ENCODE measurements at regions not wholly inside any gene's neighbourhood (a gene's known extent, or its start where the extent isn't known, plus 50 kb on each side); places are given as distances from the start of the nearest gene placed in this dataset.

GRCh38 chr5:72693546-72694205 lies 122.8 kb upstream of the TNPO1 start:
- no peak overlapping the region for H3K4me3 Mint-ChIP-seq
- H3K9me3 Mint-ChIP-seq: no peaks in the 10 kb centered on the region
- DNase-seq: no peak
- H3K4me1 ChIP-seq (ENCODE audit: control insufficient read depth, insufficient read depth, low read length): no peaks in the 10 kb centered on the region
- H3K27ac Mint-ChIP-seq: no peak overlapping the region
- H3K27me3 ChIP-seq (ENCODE audit: control insufficient read depth, insufficient read depth, low read length, poor library complexity, severe bottlenecking): no peaks in the 10 kb centered on the region
- no peaks in the 10 kb centered on the region for H3K4me1 Mint-ChIP-seq
- no peaks in the 10 kb centered on the region for H3K36me3 ChIP-seq (ENCODE audit: control insufficient read depth, insufficient read depth, low read length)
- TF ChIP-seq CTCF (conservative IDR thresholded peaks at IDR 0.05): no peak
- WGBS, 2 experiments (ENCODE audit: insufficient coverage in 1 of 2, insufficient read length in 1 of 2): 86 to 96% methylated on average over 4 to 5 of the region's 5 CpGs
- H3K36me3 Mint-ChIP-seq (ENCODE audit: low read depth): no peaks in the 10 kb centered on the region
- no peak overlapping the region for H3K9ac ChIP-seq (ENCODE audit: extremely low read depth, low read length, poor library complexity, severe bottlenecking)
- peaks cover 21% of the 10 kb centered on the region for H3K27me3 Mint-ChIP-seq (ENCODE audit: insufficient read depth)
- H3K27ac ChIP-seq (ENCODE audit: low read depth, low read length): no peak overlapping the region
- no peak overlapping the region for H3K4me3 ChIP-seq (ENCODE audit: low read length)
- no peaks in the 10 kb centered on the region for H3K9me3 ChIP-seq (ENCODE audit: control insufficient read depth, low read length)

DNA sequence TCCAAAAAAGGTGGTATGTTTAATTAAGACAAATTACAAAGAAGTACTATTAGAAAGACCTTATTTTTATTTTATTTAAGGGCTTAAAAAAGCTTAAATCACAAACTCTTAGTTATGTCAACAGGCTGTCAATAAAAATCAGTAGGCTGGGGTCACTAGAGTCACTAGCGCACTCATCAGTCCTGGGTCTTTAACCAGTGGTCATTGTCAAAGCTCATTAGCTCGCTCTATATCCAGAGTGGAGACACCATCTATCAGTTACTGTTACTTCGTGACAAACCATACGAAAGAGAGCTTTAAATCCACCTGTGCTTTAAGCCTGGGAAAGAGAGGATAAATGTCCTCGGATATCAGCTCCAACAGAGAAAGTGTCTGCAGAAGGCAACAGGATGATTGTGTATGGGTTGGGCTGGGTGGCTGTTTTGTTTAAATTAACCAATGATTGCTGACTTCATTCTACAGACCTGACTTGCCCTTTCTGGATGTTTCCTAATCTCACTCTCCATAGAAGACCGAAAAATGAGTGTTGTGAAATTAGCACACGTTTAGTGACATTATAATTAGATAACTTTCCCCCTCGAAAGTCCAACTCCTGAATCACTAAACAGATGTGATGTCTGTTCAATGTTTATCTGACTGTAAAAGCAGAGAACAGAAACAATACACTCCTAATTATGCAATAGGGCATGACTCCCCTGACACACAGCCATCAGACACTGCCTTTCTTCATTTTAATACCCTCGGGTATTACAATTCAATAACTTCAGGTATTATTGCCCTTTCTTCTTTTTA lies 123.6 kb upstream of the TNPO1 start:
- H3K27ac Mint-ChIP-seq: no peak overlapping the region
- TF ChIP-seq CTCF (conservative IDR thresholded peaks at IDR 0.05): no peak
- DNase-seq: no peak

DNA sequence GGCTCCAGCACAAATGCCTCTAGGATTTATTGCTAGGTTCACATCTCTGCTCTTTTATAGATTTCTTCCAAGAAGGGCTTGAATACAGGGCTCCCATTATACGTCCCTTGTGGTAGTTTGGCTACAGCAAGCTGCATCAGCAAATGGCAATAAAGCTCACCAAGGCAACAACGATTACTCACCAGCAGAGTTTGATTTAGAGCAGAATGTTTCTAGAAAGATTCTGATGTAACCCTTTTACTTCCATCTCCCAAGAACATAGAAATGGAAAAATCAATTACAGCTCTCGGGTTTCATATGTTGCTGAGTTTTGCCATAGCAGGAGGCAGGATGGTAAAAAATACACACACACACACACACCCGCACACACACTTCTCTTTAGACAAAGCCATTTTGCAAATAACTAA lies 124.2 kb upstream of the TNPO1 start:
- H3K27ac ChIP-seq (ENCODE audit: low read depth, low read length): no peak overlapping the region
- no peaks in the 10 kb centered on the region for H3K36me3 ChIP-seq (ENCODE audit: control insufficient read depth, insufficient read depth, low read length)
- no peaks in the 10 kb centered on the region for H3K27me3 ChIP-seq (ENCODE audit: control insufficient read depth, insufficient read depth, low read length, poor library complexity, severe bottlenecking)
- Mint-ChIP-seq H3K36me3 (ENCODE audit: low read depth) (no peaks in the 10 kb centered on the region), H3K9me3 (no peaks in the 10 kb centered on the region), H3K4me1 (no peaks in the 10 kb centered on the region), H3K4me3 (no peak overlapping the region), H3K27me3 (ENCODE audit: insufficient read depth) (peaks cover 21% of the 10 kb centered on the region), H3K27ac (no peak overlapping the region)
- 72% methylated on average over 3 of the region's 4 CpGs; no CpG with 5 or more reads in 1 of the 2 experiments for WGBS, 2 experiments (ENCODE audit: insufficient coverage in 1 of 2, insufficient read length in 1 of 2)
- no peak overlapping the region for H3K9ac ChIP-seq (ENCODE audit: extremely low read depth, low read length, poor library complexity, severe bottlenecking)
- DNase-seq: no peak
- no peaks in the 10 kb centered on the region for H3K4me1 ChIP-seq (ENCODE audit: control insufficient read depth, insufficient read depth, low read length)
- no peaks in the 10 kb centered on the region for H3K9me3 ChIP-seq (ENCODE audit: control insufficient read depth, low read length)
- TF ChIP-seq CTCF (conservative IDR thresholded peaks at IDR 0.05): no peak
- H3K4me3 ChIP-seq (ENCODE audit: low read length): no peak overlapping the region

More for the DNA sequence above, 123.6 kb upstream of the TNPO1 start:
- no peaks in the 10 kb centered on the region for H3K27me3 ChIP-seq (ENCODE audit: control insufficient read depth, insufficient read depth, low read length, poor library complexity, severe bottlenecking)
- H3K27me3 Mint-ChIP-seq (ENCODE audit: insufficient read depth): peaks cover 21% of the 10 kb centered on the region
- H3K9me3 Mint-ChIP-seq: no peaks in the 10 kb centered on the region
- WGBS, 2 experiments (ENCODE audit: insufficient coverage in 1 of 2, insufficient read length in 1 of 2): 94% methylated on average over 6 to 9 of the region's 9 CpGs
- H3K36me3 ChIP-seq (ENCODE audit: control insufficient read depth, insufficient read depth, low read length): no peaks in the 10 kb centered on the region
- H3K27ac ChIP-seq (ENCODE audit: low read depth, low read length): no peak overlapping the region
- no peaks in the 10 kb centered on the region for H3K4me1 Mint-ChIP-seq
- no peaks in the 10 kb centered on the region for H3K36me3 Mint-ChIP-seq (ENCODE audit: low read depth)
- no peak overlapping the region for H3K4me3 ChIP-seq (ENCODE audit: low read length)
- no peak overlapping the region for H3K9ac ChIP-seq (ENCODE audit: extremely low read depth, low read length, poor library complexity, severe bottlenecking)
- no peak overlapping the region for H3K4me3 Mint-ChIP-seq
- no peaks in the 10 kb centered on the region for H3K4me1 ChIP-seq (ENCODE audit: control insufficient read depth, insufficient read depth, low read length)
- H3K9me3 ChIP-seq (ENCODE audit: control insufficient read depth, low read length): no peaks in the 10 kb centered on the region
